ENCODE measurements at regions not wholly inside any gene's neighbourhood (a gene's known extent, or its start where the extent isn't known, plus 50 kb on each side); places are given as distances from the start of the nearest gene placed in this dataset.

DNA sequence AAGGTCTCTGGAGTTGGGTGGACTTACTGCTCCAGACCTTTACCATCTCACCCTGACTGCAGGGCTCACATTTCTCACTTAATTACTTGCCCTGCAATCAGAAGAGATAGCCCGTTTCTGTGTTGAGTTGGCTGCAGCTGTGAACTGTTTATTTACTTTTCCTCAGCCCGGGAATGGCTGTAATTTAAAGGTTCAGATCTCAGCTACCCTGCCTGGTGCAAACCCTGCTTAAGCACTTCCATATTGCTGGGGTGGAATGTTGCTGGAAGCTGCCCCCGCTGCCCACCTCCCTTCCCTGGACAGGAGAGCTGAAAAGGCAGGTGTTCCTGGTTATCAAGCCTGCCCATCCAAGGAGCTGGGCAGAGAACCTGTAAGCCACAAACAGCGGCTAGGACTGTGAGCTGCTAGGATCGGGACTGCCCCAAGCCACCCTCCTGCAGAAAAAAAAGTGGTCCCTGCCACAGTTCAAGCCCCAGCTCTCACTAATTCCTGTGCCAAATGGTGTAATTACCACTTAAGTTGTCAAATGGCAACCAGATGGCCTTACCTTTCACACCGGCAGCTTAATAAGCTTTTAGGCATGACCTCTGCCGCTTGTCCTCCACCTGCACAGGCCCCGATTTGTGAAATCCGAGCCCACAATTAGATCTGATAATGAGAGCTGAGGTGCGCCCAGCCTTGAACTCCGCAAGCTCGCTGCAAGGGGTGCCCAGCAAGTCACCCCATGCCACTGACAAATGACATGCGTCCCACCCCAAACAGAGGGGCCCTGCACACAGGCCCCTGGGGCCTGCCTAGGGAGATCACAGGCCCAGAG is 269.8 kb downstream of the C16orf95 start:
- no peak for TF ChIP-seq POLR2A (IDR thresholded peaks at IDR 0.05; ENCODE audit: low read length)
- no peak for TF ChIP-seq GATA1 (IDR thresholded peaks at IDR 0.05; ENCODE audit: low read depth, low read length)

Measured in erythroblast (primary cell).